Activated T-helper 1 cell treated with anti-CD3 and anti-CD28 coated beads, Interleukin-2, amount 50 U/mL, for 16 hours (primary cell): ENCODE measurements at regions not wholly inside any gene's neighbourhood (a gene's known extent, or its start where the extent isn't known, plus 50 kb on each side); places are given as distances from the start of the nearest gene placed in this dataset.

Experiments
- DNase-seq, 2 donors: peaks; one replicate each; pipeline ENCODE4 v3.0.0-alpha.2; 2020; ENCODE audit warnings: low read depth in 1 of 2, low spot score in 1 of 2

- no peak for DNase-seq
These were observed 157.6 kb downstream of the AACS start for GRCh38 chr12:125222876-125223275.

- no peak for DNase-seq
These were observed 160.4 kb downstream of the AACS start for GRCh38 chr12:125225641-125226040.

- DNase-seq, result no peak
These were observed 163.5 kb downstream of the AACS start for GRCh38 chr12:125228519-125229260.

- DNase-seq, result no peak
These were observed 164.8 kb downstream of the AACS start for GRCh38 chr12:125229878-125230530.

GRCh38 chr12:125233319-125233718, 168.1 kb downstream of the AACS start:
- DNase-seq, result no peak

- DNase-seq, result no peak
These were observed 174.3 kb downstream of the AACS start for GRCh38 chr12:125239563-125239962.

GRCh38 chr12:125240717-125241116, 175.5 kb downstream of the AACS start:
- no peak for DNase-seq

GRCh38 chr12:125243811-125244210, 178.6 kb downstream of the AACS start:
- DNase-seq, result no peak

- no peak for DNase-seq
These were observed 179.1 kb downstream of the AACS start for GRCh38 chr12:125244338-125244737.

GRCh38 chr12:125245581-125246557, 180.6 kb downstream of the AACS start:
- DNase-seq, result no peak

- DNase-seq, result no peak
These were observed 182.2 kb downstream of the AACS start for GRCh38 chr12:125247477-125247876.

GRCh38 chr12:125249066-125249824, 184.0 kb downstream of the AACS start:
- DNase-seq, result no peak

GRCh38 chr12:125249932-125250331, 184.7 kb downstream of the AACS start:
- no peak for DNase-seq

GRCh38 chr12:125254236-125254635, 189.0 kb downstream of the AACS start:
- no peak for DNase-seq

GRCh38 chr12:125254856-125255255, 189.6 kb downstream of the AACS start:
- no peak for DNase-seq

GRCh38 chr12:125255935-125256633, 190.8 kb downstream of the AACS start:
- DNase-seq, result no peak

GRCh38 chr12:125256634-125256936, 191.3 kb downstream of the AACS start:
- no peak for DNase-seq

GRCh38 chr12:125259178-125259867, 194.1 kb downstream of the AACS start:
- DNase-seq, result no peak

- no peak for DNase-seq
These were observed 197.6 kb downstream of the AACS start for GRCh38 chr12:125262851-125263250.

GRCh38 chr12:125263385-125263784, 198.2 kb downstream of the AACS start:
- DNase-seq, result no peak
